Mesenchymal stem cell (in vitro differentiated cells and primary cell): ENCODE measurements at regions not wholly inside any gene's neighbourhood (a gene's known extent, or its start where the extent isn't known, plus 50 kb on each side); places are given as distances from the start of the nearest gene placed in this dataset.
"Not testable (repeated sequence)": the region's sequence is repeated elsewhere in the genome, so short reads cannot be mapped to it uniquely, and the experiment has no call there.

Experiments
- DNase-seq: peaks from one replicate; pipeline ENCODE4 v3.0.0-alpha.2; 2013
- H2AFZ ChIP-seq: one replicate; pipeline ENCODE4 v1.6.1; 2013; ENCODE audit warnings: low read depth, mild to moderate bottlenecking, control low read depth, inconsistent platforms, low read length, moderate library complexity
- H2AK5ac ChIP-seq: 2 replicates; pipeline ENCODE4 v1.6.1; 2013; ENCODE audit warnings: low read length, moderate library complexity, mild to moderate bottlenecking, inconsistent platforms; ENCODE audit not compliant: severe bottlenecking
- H2BK120ac ChIP-seq: one replicate; pipeline ENCODE4 v1.6.1; 2013; ENCODE audit warnings: low read depth, mild to moderate bottlenecking, inconsistent platforms, low read length, moderate library complexity
- H2BK12ac ChIP-seq, 2 experiments: one replicate each; pipeline ENCODE4 v1.6.1; 2013; ENCODE audit warnings: inconsistent platforms in 2 of 2, low read length in 2 of 2, mild to moderate bottlenecking in 2 of 2, moderate library complexity in 2 of 2, control low read depth in 1 of 2
- H2BK15ac ChIP-seq: one replicate; pipeline ENCODE4 v1.6.1; 2013; ENCODE audit warnings: mild to moderate bottlenecking, low read depth, inconsistent platforms; ENCODE audit not compliant: poor library complexity, severe bottlenecking
- H2BK5ac ChIP-seq: 2 replicates; pipeline ENCODE4 v1.6.1; 2013; ENCODE audit warnings: low read depth, mild to moderate bottlenecking, low read length, control low read depth, inconsistent platforms; ENCODE audit not compliant: poor library complexity, severe bottlenecking
- H3K14ac ChIP-seq, 2 experiments: one replicate each; pipeline ENCODE4 v1.6.1; 2013; ENCODE audit warnings: inconsistent platforms in 2 of 2, low read length in 2 of 2, control low read depth in 1 of 2, mild to moderate bottlenecking in 1 of 2, moderate library complexity in 1 of 2
- H3K18ac ChIP-seq, 2 experiments: one replicate each; pipeline ENCODE4 v1.6.1; 2013; ENCODE audit warnings: inconsistent platforms in 2 of 2, low read length in 2 of 2, control low read depth in 1 of 2, low read depth in 1 of 2, mild to moderate bottlenecking in 1 of 2
- H3K23ac ChIP-seq, 2 experiments: one replicate each; pipeline ENCODE4 v1.6.1; 2013; ENCODE audit warnings: inconsistent platforms in 2 of 2, low read length in 2 of 2, mild to moderate bottlenecking in 2 of 2, moderate library complexity in 2 of 2, control low read depth in 1 of 2
- H3K27ac ChIP-seq: 2 replicates; pipeline ENCODE4 v1.5.1; 2013; ENCODE audit warnings: mild to moderate bottlenecking, moderate library complexity, low read length, control low read depth, inconsistent platforms; ENCODE audit not compliant: poor library complexity, severe bottlenecking
- H3K27me3 ChIP-seq, 2 experiments: 2 replicates each; pipeline versions ENCODE4 v1.6.1 to v1.7.0; 2013; ENCODE audit warnings: low read length in 2 of 2, mild to moderate bottlenecking in 2 of 2, moderate library complexity in 2 of 2, control low read depth in 1 of 2, inconsistent platforms in 1 of 2; ENCODE audit not compliant: control insufficient read depth in 1 of 2, insufficient read depth in 1 of 2
- H3K36me3 ChIP-seq, 2 experiments: 2 replicates each; pipeline versions ENCODE4 v1.6.1 to v1.7.0; 2013; ENCODE audit warnings: low read length in 2 of 2, control low read depth in 1 of 2, inconsistent platforms in 1 of 2, low read depth in 1 of 2, mild to moderate bottlenecking in 1 of 2; ENCODE audit not compliant: insufficient read depth in 2 of 2, control insufficient read depth in 1 of 2
- H3K4ac ChIP-seq, 2 experiments: one replicate each; pipeline ENCODE4 v1.6.1; 2013; ENCODE audit warnings: inconsistent platforms in 2 of 2, low read length in 2 of 2, mild to moderate bottlenecking in 2 of 2, moderate library complexity in 2 of 2, control low read depth in 1 of 2, low read depth in 1 of 2
- H3K4me1 ChIP-seq: 2 replicates; pipeline ENCODE4 v1.6.1; 2013; ENCODE audit warnings: low read depth, low read length, control low read depth; ENCODE audit not compliant: control insufficient read depth, insufficient read depth
- H3K4me2 ChIP-seq: 2 replicates; pipeline ENCODE4 v1.6.1; 2013; ENCODE audit warnings: low read length, mild to moderate bottlenecking, inconsistent platforms; ENCODE audit not compliant: poor library complexity, severe bottlenecking
- H3K4me3 ChIP-seq, 2 experiments: 2 replicates each; pipeline versions ENCODE4 v1.5.1 to v1.7.0; 2013; ENCODE audit warnings: low read length in 2 of 2, mild to moderate bottlenecking in 2 of 2, control low read depth in 1 of 2, low read depth in 1 of 2; ENCODE audit not compliant: insufficient read depth in 1 of 2
- H3K79me1 ChIP-seq: replicated peaks from 2 replicates; pipeline ENCODE4 v1.6.1; 2013; ENCODE audit warnings: mild to moderate bottlenecking, control low read depth, low read length, inconsistent platforms; ENCODE audit not compliant: poor library complexity, severe bottlenecking
- H3K9ac ChIP-seq: 2 replicates; pipeline ENCODE4 v1.7.0; 2013; ENCODE audit warnings: mild to moderate bottlenecking, low read length, moderate library complexity
- H3K9me3 ChIP-seq: 2 replicates; pipeline ENCODE4 v1.7.0; 2013; ENCODE audit warnings: mild to moderate bottlenecking, low read length; ENCODE audit not compliant: control insufficient read depth
- H4K8ac ChIP-seq: one replicate; pipeline ENCODE4 v1.6.1; 2013; ENCODE audit warnings: inconsistent platforms, mild to moderate bottlenecking, low read length, moderate library complexity
- H4K91ac ChIP-seq: one replicate; pipeline ENCODE4 v1.6.1; 2013; ENCODE audit warnings: mild to moderate bottlenecking, low read length, inconsistent platforms
- WGBS: methylation state at CpG from one replicate; pipeline ENCODE4 v1.1.7; 2013; ENCODE audit warnings: mixed read lengths; 5-methylcytosine and 5-hydroxymethylcytosine counted together

GRCh38 chr9:136603216-136603615 lies 57.4 kb upstream of the NOTCH1 start:
- Histone ChIP-seq H2AK5ac (no peak overlapping the region), H3K4ac (no peak overlapping the region), H3K4me2 (no peak overlapping the region), H2AFZ (no peak overlapping the region), H3K27ac (no peak overlapping the region), H3K4me1 (peaks cover 43% of the 10 kb centered on the region), H4K8ac (no peak overlapping the region), H3K27me3 (peaks cover 5 to 60% of the 10 kb centered on the region in 2 experiments), H3K9me3 (no peaks in the 10 kb centered on the region), H2BK5ac (no peak overlapping the region), H3K14ac (no peak overlapping the region), H3K9ac (no peak overlapping the region), H4K91ac (peak overlapping the region; percentile 66), H3K23ac (no peak overlapping the region), H3K18ac (peak overlapping the region in 1 of 2 experiments; percentile 63), H3K79me1 (no peaks in the 10 kb centered on the region), H3K36me3 (no peaks in the 10 kb centered on the region), H2BK120ac (peak overlapping the region; percentile 54), H3K4me3 (no peak overlapping the region), H2BK12ac (peak overlapping the region in 1 of 2 experiments; percentile 54), H2BK15ac (peak overlapping the region; percentile 12)
- WGBS = 92% methylated on average over 12 of the region's 12 CpGs
- DNase-seq = no peak

DNA sequence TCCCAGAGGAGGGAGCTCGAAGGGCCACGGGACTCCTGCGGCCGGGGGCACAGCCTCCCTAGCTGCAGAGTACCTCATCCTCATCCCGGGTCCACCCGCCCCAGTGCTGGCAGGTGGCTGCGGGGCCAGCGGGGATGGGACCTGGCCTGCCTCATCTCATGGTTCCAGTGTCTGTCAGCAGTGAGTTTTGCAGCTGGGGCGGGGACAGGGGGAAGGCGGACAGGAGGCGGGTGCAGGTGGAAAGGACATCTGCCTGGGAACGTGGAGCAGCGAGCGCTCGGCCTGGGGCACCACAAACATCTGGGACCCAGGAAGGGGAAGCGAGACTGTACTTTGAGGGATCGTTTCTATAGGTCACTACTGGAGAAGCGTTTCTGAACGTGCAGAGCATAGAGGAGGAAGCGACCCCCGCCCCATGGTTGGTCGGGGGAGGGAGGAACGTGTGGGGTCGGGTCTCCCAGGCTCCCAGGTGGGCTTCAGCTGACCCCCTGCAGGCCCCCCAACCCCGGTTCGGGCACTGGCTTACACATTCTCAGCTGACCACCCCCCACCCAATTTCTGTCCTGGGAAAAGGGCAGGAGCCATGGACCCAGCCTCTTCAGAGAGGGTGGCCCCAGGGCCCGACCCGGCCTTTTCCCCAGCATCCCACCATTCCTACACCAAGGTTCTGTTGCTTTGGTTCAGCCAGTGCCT lies 56.5 kb upstream of the NOTCH1 start:
- Histone ChIP-seq H4K8ac (no peak overlapping the region), H3K4me1 (peaks cover 47% of the 10 kb centered on the region), H2BK12ac (peak overlapping the region in 1 of 2 experiments; percentile 17), H4K91ac (no peak overlapping the region), H3K18ac (peak overlapping the region in 1 of 2 experiments; percentile 56), H3K4ac (no peak overlapping the region), H2BK15ac (peak overlapping the region; percentile 81), H3K27ac (no peak overlapping the region), H3K14ac (no peak overlapping the region), H3K9ac (no peak overlapping the region), H3K4me2 (no peak overlapping the region), H3K23ac (no peak overlapping the region), H3K27me3 (peaks cover 5 to 60% of the 10 kb centered on the region in 2 experiments), H3K4me3 (no peak overlapping the region), H3K79me1 (no peaks in the 10 kb centered on the region), H2BK120ac (no peak overlapping the region), H2BK5ac (no peak overlapping the region), H3K9me3 (no peaks in the 10 kb centered on the region), H3K36me3 (peaks cover 0 to under 1% of the 10 kb centered on the region in 2 experiments), H2AK5ac (no peak overlapping the region), H2AFZ (no peak overlapping the region)
- DNase-seq = no peak
- WGBS = 49% methylated on average over 28 of the region's 28 CpGs

DNA sequence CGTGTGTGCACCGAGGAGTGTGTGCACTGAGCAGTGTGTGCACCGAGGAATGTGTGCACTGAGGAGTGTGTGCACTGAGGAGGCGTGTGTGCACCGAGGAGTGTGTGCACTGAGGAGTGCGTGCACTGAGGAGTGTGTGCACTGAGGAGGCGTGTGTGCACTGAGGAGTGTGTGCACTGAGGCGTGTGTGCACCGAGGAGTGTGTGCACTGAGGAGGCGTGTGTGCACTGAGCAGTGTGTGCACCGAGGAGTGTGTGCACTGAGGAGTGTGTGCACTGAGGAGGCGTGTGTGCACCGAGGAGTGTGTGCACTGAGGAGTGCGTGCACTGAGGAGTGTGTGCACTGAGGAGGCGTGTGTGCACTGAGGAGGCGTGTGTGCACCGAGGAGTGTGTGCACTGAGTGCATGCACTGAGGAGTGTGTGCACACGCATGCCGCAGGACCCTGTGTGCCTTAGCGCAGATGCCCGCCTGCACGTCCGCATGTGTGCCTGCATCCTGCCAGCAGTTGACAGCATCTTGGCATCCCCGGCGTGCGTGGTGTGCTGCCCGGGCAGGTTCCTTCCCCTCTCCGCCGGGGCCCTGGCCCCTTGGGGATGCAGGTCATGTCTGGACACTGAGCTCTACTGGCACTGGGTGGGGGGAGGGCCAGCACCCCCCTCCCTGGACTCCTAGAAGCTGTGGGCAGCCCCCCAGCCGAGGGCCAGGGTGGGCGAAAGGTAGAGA lies 55.6 kb upstream of the NOTCH1 start:
- 95% methylated on average over 31 of the region's 31 CpGs for WGBS
- not testable (repeated sequence) for H3K79me1 ChIP-seq, H3K4me2 ChIP-seq, H3K4me3 ChIP-seq, H2BK15ac ChIP-seq, H3K36me3 ChIP-seq, H3K27ac ChIP-seq, H2BK120ac ChIP-seq, H2BK5ac ChIP-seq, H3K9me3 ChIP-seq, H4K8ac ChIP-seq, H2AK5ac ChIP-seq, H3K9ac ChIP-seq, DNase-seq, H2AFZ ChIP-seq, H3K4ac ChIP-seq
- Histone ChIP-seq H3K4me1 (peaks cover 40% of the 10 kb centered on the region), H2BK12ac (peak overlapping the region in 1 of 2 experiments; percentile 40), H3K27me3 (peaks cover 5 to 58% of the 10 kb centered on the region in 2 experiments), H3K14ac (peak overlapping the region in 1 of 2 experiments; percentile 18), H3K18ac (peak overlapping the region in 1 of 2 experiments; percentile 65), H4K91ac (peak overlapping the region; percentile 72), H3K23ac (peak overlapping the region in 1 of 2 experiments; percentile 26)
